GM12872 (cell line): ENCODE measurements at regions not wholly inside any gene's neighbourhood (a gene's known extent, or its start where the extent isn't known, plus 50 kb on each side); places are given as distances from the start of the nearest gene placed in this dataset.

Experiments used
- CTCF ChIP-seq: IDR thresholded peaks from 3 replicates; pipeline ENCODE4 v1.5.1; 2011; ENCODE audit warnings: low read depth, mild to moderate bottlenecking, low read length, moderate library complexity; ENCODE audit not compliant: insufficient read depth

GRCh38 chr6:76509397-76509796 lies 436.9 kb upstream of the IMPG1 start:
- no peak for TF ChIP-seq CTCF

GRCh38 chr6:76506808-76507207 lies 434.3 kb upstream of the IMPG1 start:
- no peak for TF ChIP-seq CTCF

GRCh38 chr6:76495909-76496308 lies 423.4 kb upstream of the IMPG1 start:
- TF ChIP-seq CTCF: no peak

- no peak for TF ChIP-seq CTCF
Observed at GRCh38 chr6:76490456-76490855, 418.0 kb upstream of the IMPG1 start.

- no peak for TF ChIP-seq CTCF
Observed at GRCh38 chr6:76481101-76481500, 408.6 kb upstream of the IMPG1 start.

GRCh38 chr6:76472858-76473257 lies 400.4 kb upstream of the IMPG1 start:
- TF ChIP-seq CTCF: no peak

GRCh38 chr6:76466286-76466685 lies 393.8 kb upstream of the IMPG1 start:
- no peak for TF ChIP-seq CTCF

GRCh38 chr6:76465410-76465809 lies 392.9 kb upstream of the IMPG1 start:
- TF ChIP-seq CTCF: no peak
